ENCODE measurements at regions not wholly inside any gene's neighbourhood (a gene's known extent, or its start where the extent isn't known, plus 50 kb on each side); places are given as distances from the start of the nearest gene placed in this dataset.

DNA sequence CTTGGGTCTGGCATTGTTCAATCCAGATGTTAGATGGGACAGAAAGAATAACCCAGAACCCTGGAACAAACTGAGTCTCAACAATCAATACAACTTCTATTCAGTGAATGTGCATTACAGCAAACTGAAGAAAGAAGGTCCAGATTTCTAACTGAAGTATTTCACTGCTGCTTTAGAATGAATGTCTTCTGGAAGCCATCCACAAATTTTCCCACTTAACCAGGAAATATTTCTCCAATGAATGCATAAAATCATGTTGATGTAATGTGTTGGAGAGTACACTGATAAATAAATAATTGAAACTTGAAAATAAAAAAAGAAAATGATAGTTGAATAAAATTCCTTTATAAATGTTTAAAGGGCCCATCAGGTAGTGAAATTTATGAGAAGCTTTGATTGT is 658.6 kb downstream of the ZBBX start:
- TF ChIP-seq, protein P1, sequence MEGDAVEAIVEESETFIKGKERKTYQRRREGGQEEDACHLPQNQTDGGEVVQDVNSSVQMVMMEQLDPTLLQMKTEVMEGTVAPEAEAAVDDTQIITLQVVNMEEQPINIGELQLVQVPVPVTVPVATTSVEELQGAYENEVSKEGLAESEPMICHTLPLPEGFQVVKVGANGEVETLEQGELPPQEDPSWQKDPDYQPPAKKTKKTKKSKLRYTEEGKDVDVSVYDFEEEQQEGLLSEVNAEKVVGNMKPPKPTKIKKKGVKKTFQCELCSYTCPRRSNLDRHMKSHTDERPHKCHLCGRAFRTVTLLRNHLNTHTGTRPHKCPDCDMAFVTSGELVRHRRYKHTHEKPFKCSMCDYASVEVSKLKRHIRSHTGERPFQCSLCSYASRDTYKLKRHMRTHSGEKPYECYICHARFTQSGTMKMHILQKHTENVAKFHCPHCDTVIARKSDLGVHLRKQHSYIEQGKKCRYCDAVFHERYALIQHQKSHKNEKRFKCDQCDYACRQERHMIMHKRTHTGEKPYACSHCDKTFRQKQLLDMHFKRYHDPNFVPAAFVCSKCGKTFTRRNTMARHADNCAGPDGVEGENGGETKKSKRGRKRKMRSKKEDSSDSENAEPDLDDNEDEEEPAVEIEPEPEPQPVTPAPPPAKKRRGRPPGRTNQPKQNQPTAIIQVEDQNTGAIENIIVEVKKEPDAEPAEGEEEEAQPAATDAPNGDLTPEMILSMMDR (IDR thresholded peaks at IDR 0.05) = no peak

DNA sequence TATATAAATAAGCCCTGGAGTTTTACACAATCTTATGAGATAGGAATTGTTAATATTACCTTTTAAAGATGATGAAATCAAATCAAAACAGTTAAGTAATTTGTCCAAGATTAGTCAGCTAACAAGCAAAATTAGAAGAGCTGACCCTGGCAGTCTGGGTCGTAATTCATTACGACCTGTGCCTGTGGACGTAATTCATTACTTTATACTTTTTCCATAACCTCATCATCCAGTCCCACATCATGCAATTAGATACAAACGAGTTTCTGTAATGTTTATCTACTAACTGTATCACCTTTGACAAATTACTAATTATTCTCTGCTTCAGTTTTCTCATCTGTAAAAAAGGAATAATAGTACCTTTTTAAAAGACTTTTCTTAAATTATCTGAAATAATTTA is 665.9 kb downstream of the ZBBX start:
- TF ChIP-seq, protein P1 (IDR thresholded peaks at IDR 0.05) = no peak

DNA sequence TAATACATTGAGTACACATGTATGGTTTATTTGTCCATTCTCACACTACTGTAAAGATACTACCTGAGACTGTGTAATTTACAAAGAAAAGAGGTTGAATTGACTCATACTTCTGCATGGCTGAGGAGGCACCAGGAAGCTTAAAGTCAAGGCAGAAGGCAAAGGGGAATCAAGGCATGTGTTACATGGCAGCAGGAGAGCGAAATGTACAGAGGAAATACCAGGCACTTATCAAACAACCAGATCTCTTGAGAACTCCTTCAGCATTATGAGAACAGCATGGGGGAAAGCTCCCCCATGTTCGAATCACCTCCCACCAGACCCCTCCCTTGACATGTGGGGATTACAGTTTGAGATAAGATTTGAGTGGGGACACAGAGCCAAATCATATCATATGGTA is 666.3 kb downstream of the ZBBX start:
- TF ChIP-seq, protein P1 (IDR thresholded peaks at IDR 0.05) = no peak

DNA sequence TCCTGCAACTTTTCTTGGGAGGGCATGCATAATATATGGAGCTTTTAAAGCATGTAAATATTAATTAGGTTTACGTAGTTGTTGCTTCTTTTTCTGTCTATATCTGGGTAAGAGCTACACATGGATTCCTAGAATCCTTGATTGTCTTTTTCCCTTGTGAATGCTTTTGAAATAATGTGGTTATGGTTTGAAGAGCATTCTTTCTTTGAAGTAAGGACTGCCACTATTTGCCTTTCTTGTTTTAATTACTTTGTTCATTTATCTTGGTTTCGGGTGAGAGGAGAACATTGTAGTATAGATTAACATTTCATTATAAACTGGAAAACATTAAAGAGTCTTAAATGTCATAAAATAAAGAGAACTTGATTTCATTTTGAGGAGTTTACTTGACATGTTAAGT is 674.0 kb downstream of the ZBBX start:
- TF ChIP-seq, protein P1 (IDR thresholded peaks at IDR 0.05) = no peak

DNA sequence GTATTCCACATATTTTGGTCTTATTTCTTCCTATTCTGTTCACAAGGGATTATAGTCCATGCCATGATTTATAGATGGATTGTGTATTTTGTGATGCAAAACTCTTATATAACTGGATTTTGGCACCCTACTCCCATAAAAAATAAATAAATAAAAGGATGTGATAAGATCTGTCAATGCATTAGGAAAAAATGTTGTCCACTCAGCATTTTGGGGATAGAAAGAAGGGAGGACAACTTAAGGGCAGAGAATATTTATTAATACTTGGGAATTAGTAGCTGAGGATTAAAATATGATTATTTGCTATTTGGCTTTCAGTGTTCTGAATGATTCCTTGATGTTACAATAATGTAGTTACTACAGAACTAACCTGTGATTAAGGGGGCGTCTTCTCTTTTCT is 682.6 kb downstream of the ZBBX start:
- TF ChIP-seq, protein P1 (IDR thresholded peaks at IDR 0.05) = no peak

DNA sequence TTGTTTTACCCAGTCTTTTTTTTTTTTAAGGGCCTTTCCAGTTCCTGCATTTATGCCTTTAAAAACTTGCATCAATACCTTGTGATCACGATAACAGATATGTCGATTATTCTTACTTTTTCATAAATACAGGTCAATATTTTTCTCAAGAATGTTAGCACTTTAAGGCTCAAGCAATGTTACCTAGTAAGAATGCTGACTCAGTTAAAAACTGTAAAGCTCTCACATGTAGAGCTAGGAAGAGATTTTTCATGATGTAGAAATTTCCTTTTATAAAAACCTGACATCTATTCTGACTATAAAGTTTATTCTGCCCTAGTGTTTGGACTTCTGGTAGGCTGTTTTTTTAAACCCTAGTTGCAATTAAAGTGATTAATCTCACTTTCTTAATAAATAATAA is 684.0 kb downstream of the ZBBX start:
- TF ChIP-seq, protein P1 (IDR thresholded peaks at IDR 0.05) = no peak

DNA sequence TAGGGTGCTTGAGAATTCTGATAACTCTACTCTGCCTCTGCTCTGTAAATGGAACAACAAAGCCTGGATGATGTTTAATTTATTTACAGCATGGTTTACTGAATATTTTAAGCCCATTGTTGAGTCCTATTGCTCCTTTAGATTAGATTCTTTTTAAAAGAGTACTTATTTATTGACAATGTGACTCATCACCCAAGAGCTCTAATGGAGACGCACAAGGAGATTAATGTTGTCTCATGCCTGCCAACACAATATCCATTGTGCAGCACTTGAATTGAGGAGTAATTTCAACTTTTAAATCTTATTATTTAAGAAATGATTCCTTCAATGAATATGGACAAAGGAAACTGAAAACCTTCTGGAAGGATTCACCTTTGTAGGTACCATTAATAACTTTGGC is 691.4 kb downstream of the ZBBX start:
- TF ChIP-seq, protein P1 (IDR thresholded peaks at IDR 0.05) = no peak

DNA sequence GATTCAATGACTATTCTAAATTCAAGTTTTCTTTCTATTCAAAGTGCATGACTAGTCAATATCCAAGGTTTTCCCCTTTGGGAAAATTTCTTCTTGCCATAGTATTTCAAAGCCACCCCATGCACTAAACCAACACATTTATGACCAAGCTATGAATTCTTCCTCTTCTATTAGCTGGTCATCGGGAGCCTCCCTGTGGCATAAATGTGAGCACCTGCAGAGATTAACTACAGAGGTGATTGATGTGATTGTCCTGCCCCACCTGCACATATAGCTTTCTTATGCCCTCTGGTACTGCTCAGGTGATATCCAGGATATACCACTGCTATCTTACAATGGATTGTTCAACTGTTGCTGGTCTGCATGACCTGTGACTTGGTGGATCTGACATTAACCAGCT is 694.9 kb downstream of the ZBBX start:
- TF ChIP-seq, protein P1 (IDR thresholded peaks at IDR 0.05) = no peak

All from LNCAP (cell line).